SK-N-SH (cell line): ENCODE measurements at regions not wholly inside any gene's neighbourhood (a gene's known extent, or its start where the extent isn't known, plus 50 kb on each side); places are given as distances from the start of the nearest gene placed in this dataset.

Source experiments
- CTCF ChIP-seq: fragments of 200-600 bp; sonication (generic); IDR thresholded peaks from 2 replicates; pipeline ENCODE4 v1.6.1; 2017; ENCODE audit warnings: antibody characterized with exemption, mild to moderate bottlenecking, moderate library complexity
- RFX5 ChIP-seq: IDR thresholded peaks from 2 replicates; pipeline ENCODE4 v1.6.1; 2012; ENCODE audit warnings: mild to moderate bottlenecking, improper control_type of control experiment, low read length
- TAF1 ChIP-seq: IDR thresholded peaks from 2 replicates; pipeline ENCODE4 v1.6.1; 2012; ENCODE audit warnings: low read depth, mild to moderate bottlenecking, low read length, moderate library complexity, borderline replicate concordance

GRCh38 chr2:189261431-189261841 lies 81.9 kb upstream of the COL5A2 start:
- TF ChIP-seq CTCF: no peak
- no peak for TF ChIP-seq TAF1
- TF ChIP-seq RFX5: no peak
